GM21576 (cell line): ENCODE measurements at regions not wholly inside any gene's neighbourhood (a gene's known extent, or its start where the extent isn't known, plus 50 kb on each side); places are given as distances from the start of the nearest gene placed in this dataset.
"Not testable (repeated sequence)": the region's sequence is repeated elsewhere in the genome, so short reads cannot be mapped to it uniquely, and the experiment has no call there.

ENCODE experiments used
- ATAC-seq: cut with Tn5 transposase; IDR thresholded peaks from one replicate; pipeline ENCODE4 v1.9.1; 2021; ENCODE audit warnings: mild to moderate bottlenecking, moderate library complexity; ENCODE audit not compliant: unreplicated experiment

DNA sequence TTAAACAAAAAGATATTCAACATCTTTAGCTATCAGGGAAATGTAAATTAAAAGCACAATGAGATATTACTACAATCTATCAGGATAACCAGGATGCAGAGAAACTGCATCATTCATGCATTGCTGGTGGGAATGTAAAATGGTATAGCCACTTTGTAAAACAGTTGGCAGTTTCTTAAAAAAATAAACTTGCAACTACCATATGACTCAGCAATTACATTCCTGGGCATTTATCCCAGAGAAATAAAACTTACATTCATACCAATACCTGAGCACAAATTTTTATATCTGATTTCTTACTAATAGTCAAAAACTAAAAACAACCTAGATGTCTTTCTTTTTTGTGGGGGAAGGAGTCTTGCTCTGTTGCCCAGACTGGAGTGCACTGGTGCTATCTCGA is 190.3 kb upstream of the TAB2 start:
- ATAC-seq: no peak

DNA sequence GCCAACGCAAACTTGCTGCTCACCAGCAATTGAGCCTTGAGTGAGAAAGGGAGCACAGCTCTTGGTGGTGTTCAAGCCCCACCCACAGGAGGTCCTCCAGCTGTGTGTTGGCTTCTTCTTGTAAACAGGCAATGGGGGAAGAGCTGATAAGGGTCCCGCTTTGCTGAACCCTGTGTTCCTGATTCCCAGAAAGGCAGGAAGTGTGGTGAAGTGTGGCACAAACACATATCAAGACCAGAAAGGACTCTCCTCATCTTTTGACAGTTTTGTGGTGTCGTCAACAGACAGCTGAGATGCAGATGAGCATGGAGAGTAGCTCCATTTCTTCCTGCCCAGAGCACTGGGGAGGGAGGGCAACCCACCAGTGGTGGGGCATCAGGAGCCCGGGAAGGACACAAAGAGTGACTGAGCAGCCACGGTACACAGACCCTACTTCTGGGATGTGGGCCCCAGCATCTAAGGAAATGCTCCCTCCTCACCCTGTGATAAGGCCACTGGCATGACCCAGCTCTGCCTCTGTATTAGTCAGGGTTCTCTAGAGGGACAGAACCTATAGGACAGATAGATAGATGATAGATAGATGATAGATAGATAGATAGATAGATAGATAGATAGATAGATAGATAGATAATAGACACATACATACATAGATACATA is 188.9 kb upstream of the TAB2 start:
- ATAC-seq: no peak

GRCh38 chr6:149129371-149130077 is 188.0 kb upstream of the TAB2 start:
- ATAC-seq: peak; percentile 65

- no peak for ATAC-seq
These were observed 187.4 kb upstream of the TAB2 start for GRCh38 chr6:149130090-149130489.

- ATAC-seq: no peak
These were observed 187.0 kb upstream of the TAB2 start for GRCh38 chr6:149130508-149130907.

DNA sequence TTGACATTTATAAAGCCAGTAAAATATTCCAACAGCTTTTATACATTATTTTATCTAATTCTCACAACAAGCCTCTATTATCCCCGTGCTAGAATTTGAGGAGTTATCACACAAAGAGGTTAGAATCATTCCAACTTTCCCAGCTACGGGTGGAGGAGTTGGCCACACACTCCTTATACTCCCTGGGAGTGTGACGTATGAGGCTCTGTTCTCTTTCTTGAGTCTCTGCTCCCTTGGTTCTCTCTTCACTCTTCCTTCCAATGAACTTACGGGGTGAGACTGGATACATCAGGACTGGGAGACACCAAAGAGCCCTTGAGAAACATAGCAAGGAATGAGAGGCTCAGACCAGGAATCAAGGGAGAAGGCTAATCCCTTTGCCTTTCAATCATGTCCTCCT is 185.6 kb upstream of the TAB2 start:
- no peak for ATAC-seq

- ATAC-seq: no peak
These were observed 185.2 kb upstream of the TAB2 start for GRCh38 chr6:149132336-149132735.

DNA sequence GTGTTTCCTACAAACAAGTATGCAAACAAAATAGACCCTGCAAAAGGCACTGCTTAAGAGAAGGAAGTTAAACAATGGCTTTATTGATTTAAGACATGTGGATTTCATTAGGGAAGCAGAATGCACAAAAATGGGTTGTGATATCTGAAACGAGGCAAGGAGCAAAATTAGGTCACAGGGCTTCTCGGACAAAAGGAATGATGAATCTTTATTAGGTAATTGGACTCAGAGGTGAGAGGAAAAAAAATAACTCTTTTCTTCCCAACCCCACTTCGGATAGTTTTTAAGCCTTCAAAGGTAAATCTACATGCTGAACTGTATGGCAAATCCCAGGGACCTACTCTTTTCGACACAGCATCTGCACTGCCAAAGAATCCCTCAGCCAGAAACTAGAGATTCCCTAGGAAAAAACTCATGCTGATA is 183.0 kb upstream of the TAB2 start:
- ATAC-seq: no peak

DNA sequence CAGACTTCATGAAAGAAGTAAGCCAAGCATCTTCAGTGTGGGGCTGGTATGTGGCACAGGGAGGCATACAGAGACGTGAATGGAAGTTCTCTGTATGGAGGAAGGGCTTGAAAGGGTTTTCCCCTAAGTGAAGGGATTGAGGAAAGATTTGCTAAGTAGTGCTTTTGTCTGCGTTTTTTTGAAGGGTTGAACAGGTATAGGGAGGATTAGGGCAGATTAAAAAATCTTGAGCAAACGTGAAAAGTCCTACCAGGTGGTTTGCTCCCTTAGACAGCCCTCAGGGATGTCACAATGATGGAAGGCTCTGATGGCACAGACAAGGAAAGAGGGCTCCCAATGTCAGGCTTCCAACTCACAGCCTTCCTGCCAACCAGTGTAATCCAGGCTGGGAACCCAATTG is 181.7 kb upstream of the TAB2 start:
- no peak for ATAC-seq

GRCh38 chr6:149136273-149136912 is 181.1 kb upstream of the TAB2 start:
- ATAC-seq: no peak

GRCh38 chr6:149136913-149137286 is 180.6 kb upstream of the TAB2 start:
- ATAC-seq: no peak

DNA sequence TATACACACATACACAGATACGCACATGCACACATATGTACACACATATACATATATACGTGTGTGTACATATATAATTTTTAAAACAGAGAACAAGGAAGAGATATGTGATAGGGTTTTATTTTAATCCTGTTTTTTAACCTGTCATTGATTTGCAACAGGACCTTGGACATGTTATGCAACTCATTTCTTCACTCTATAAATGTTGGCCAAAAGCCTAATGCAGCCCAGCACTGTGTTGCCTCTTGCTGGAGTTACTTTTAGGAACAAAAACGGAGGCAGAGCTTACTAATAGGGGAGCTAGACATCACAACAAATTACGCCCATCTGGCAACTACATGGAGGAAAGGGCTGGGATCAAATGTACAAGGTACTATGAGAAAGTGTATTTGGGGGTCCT is 179.9 kb upstream of the TAB2 start:
- ATAC-seq: no peak

DNA sequence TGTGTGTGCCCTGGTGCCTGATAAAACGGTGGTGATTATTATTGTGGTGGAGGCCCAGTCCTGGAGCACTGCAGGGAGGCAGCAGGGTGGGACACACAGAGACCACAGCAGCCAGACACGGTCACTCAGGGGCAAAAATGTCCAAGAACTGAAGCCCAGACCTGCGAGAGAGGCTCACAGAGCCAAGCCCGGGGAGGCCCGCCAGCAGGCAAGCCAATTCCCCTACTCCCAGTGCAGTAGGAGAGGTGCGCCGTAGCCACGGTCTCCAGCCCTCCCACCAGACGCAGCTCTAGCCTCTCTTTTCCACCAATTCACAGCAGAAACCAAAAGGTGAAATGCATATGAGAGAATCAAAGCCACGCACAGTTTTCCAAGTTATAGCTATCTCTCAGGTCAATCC is 179.4 kb upstream of the TAB2 start:
- no peak for ATAC-seq

DNA sequence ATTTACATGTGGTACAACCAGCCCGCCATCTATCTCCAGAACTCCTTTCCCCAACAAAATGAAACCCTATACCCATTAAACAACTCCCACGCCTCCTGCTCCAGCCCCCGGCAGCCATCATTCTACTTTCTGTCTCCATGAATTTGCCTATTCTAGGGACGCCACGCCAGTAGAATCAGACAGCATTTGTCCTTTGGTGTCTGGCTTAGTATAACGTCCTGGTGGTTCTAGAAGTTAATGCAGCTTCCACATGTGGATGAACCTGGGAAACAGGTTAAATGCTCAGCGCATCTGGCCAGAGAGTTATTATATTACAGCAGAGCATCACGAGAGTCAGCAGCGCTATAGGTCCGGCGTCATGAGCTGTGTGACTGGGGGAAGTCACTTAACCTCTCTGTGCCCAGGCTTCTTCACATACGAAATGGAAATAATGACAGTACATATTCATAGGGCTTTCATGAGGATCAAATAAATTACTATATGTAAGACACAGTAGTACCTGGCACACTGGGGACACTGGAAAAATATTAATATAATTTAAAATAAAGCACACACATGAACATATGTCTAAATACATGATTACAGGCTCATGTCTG is 178.7 kb upstream of the TAB2 start:
- ATAC-seq: no peak

DNA sequence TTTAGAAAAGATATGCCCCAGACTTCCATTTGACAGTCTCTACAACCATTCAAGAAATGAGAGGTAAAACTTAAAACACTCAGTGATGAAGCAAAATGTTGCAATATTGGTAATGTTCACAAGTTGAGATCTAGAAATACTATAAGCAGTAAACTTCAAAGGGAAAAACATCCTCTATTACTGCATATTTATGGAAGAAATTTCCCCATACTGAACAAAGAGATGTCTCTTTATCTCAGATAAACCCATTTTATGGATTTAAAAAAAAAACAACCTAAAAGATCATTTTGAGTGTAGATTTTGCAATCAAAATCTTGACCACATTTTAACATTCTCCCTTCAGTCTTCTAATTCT is 177.8 kb upstream of the TAB2 start:
- ATAC-seq: no peak

DNA sequence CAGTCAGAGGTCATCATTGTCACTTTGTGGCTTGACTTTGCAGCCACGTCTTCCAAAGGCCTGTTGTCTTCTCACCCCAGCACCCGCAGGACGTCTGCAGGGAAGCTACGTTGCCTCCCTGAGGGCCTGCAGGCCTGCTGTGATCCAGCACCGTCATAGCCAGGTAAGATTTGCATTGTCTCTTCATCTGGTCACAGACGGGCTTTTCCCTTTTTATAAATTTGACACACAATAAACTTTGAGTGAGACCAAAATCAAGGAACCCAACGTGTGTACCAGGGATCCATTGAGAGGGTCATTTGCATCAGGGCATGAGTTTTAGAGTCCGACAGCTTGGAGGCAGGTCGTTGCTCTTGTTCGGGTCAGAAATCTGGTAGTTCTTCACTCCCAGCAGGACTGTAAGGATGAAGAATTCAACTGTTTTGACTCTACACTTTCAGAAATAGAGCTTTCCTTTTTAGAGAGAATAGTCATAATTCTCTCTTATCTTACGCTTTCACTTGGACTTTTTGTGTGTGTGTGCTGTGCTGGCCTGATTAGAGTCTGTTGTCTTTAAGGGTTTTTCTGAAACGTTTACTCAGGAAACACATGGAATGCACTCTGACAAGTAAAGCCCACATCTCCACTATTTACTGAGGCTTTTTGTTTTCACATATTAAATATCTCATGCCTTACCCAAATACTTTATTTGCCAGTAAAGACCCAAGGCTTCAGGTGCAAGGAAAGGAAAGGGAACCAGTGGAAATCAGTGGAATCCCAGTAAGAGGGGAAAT is 177.2 kb upstream of the TAB2 start:
- ATAC-seq: peak; percentile 84

GRCh38 chr6:149140910-149141290 is 176.6 kb upstream of the TAB2 start:
- peak; percentile 36 for ATAC-seq

DNA sequence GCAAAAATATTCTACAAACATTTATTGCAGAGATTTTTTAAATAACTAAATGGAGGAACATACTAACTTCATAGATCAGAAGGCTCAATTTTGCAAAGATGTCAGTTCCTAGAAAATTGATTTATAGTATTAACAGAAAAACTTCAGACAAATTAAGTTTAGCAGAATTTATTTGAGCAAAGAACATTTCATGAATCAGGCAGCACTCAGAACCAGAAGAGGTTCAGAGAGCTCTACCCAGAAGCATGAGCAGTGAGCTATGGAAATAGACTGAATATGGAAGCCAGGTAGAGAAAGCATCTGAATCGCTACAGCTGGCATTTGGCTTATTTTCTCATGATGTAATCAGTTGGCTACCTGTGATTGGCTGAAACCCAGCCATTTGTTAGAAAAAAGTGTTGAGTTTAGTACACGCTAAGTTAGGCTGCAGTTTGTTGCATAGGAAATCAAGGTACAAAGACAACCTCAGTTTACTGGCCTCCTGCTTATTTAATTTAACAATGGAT is 174.5 kb upstream of the TAB2 start:
- ATAC-seq: no peak

- ATAC-seq: not testable (repeated sequence)
These were observed 171.7 kb upstream of the TAB2 start for GRCh38 chr6:149145800-149146199.

DNA sequence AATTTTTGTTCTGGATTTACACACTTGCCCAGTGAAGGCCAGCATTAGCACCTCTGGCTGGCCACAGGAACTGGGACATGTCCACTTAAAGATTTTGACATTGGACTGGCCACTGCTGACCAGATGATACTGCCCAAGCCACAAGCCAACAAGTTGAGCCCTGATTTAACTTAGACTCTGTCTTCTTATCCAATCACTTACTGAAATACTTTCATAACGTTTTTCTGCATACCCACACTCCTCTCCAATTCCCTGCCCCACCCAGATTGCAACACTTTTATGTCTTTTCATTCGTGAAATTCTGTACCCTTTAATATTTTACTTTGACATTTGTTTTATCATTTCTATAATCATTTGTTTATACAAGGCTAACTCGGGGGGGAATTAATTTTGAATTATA is 170.3 kb upstream of the TAB2 start:
- ATAC-seq: no peak
